KMS-11 (cell line): ENCODE measurements at regions not wholly inside any gene's neighbourhood (a gene's known extent, or its start where the extent isn't known, plus 50 kb on each side); places are given as distances from the start of the nearest gene placed in this dataset.

ENCODE experiments used
- H2AFZ ChIP-seq: fragments of 200-600 bp; sonication (generic); 2 replicates; pipeline ENCODE4 v1.6.1; 2016; ENCODE audit warnings: antibody characterized with exemption, mixed run types, low read depth
- H3K27ac ChIP-seq: fragments of 200-600 bp; sonication (generic); 2 replicates; pipeline ENCODE4 v1.6.1; 2016; ENCODE audit warnings: mild to moderate bottlenecking, mixed run types
- H3K27me3 ChIP-seq: fragments of 200-600 bp; sonication (generic); 2 replicates; pipeline ENCODE4 v1.6.1; 2017; ENCODE audit warnings: mild to moderate bottlenecking, low read depth, mixed run types, moderate library complexity; ENCODE audit not compliant: insufficient read depth
- H3K36me3 ChIP-seq: fragments of 200-600 bp; sonication (generic); 2 replicates; pipeline ENCODE4 v1.6.1; 2017; ENCODE audit warnings: mild to moderate bottlenecking, mixed run types; ENCODE audit not compliant: insufficient read depth
- H3K4me1 ChIP-seq: fragments of 200-600 bp; sonication (generic); 2 replicates; pipeline ENCODE4 v1.6.1; 2016; ENCODE audit warnings: mild to moderate bottlenecking, low read depth, mixed run types; ENCODE audit not compliant: poor library complexity, severe bottlenecking
- H3K4me2 ChIP-seq: fragments of 200-600 bp; sonication (generic); 2 replicates; pipeline ENCODE4 v1.7.0; 2016; ENCODE audit warnings: mild to moderate bottlenecking, mixed run types
- H3K4me3 ChIP-seq: fragments of 200-600 bp; sonication (generic); IDR thresholded peaks from 2 replicates; pipeline ENCODE4 v1.6.1; 2017; ENCODE audit warnings: low read depth, low read length, mixed read lengths; ENCODE audit not compliant: insufficient read depth
- H3K79me2 ChIP-seq: fragments of 200-600 bp; sonication (generic); 2 replicates; pipeline ENCODE4 v1.6.1; 2016; ENCODE audit warnings: low read depth, mixed run types; ENCODE audit not compliant: insufficient read depth
- H3K9ac ChIP-seq: fragments of 200-600 bp; sonication (generic); 2 replicates; pipeline ENCODE4 v1.6.1; 2016; ENCODE audit warnings: mild to moderate bottlenecking, mixed run types
- H4K20me1 ChIP-seq: fragments of 200-600 bp; sonication (generic); 2 replicates; pipeline ENCODE4 v1.6.1; 2016; ENCODE audit warnings: mild to moderate bottlenecking, mixed run types; ENCODE audit not compliant: insufficient read depth
- CTCF ChIP-seq: fragments of 200-600 bp; sonication (generic); conservative IDR thresholded peaks from 2 replicates; pipeline ENCODE4 v1.6.1; 2017; ENCODE audit warnings: low read depth, mild to moderate bottlenecking, antibody characterized with exemption, low read length, moderate library complexity, mixed read lengths

DNA sequence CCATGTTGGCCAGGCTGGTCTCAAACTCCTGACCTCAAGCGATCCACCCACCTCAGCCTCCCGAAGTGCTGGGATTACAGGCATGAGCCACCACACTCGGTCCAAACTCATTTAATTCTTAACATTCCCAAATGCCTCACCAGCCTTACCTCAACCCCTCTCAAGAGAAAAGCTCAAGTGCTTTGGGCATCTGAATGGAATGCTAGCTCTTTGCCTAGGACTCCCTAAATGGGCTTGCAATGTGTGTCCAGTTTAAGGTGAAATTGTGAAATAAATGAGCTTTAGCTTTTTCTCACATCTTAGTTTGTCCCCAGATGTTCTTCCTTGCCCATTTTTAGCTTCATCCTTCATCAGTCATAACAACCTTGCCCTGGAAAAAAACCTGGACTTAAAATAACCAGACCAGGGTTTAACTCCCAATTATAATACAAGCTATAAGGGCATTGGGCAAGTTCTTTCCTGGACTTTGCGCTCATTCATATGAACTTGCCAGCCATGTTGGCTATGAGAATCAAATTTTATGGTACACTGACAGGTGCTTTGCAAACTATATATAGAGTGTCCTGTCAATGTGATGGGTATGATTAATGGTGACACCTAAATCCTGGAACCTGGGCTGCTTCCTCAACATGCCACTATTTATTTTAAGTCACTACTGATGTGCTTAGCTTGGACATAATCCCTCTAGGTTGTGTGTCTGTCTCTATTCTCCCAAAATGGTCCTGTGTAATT lies 95.1 kb upstream of the SERPINE2 start:
- H3K4me1 ChIP-seq, result no peaks in the 10 kb centered on the region
- TF ChIP-seq CTCF, result no peak
- H3K36me3 ChIP-seq, result no peaks in the 10 kb centered on the region
- H3K27ac ChIP-seq, result no peak overlapping the region
- H3K9ac ChIP-seq, result no peak overlapping the region
- no peaks in the 10 kb centered on the region for H3K27me3 ChIP-seq
- no peaks in the 10 kb centered on the region for H4K20me1 ChIP-seq
- H3K79me2 ChIP-seq, result no peaks in the 10 kb centered on the region
- H3K4me3 ChIP-seq, result no peak overlapping the region
- H2AFZ ChIP-seq, result no peak overlapping the region
- H3K4me2 ChIP-seq, result no peak overlapping the region

DNA sequence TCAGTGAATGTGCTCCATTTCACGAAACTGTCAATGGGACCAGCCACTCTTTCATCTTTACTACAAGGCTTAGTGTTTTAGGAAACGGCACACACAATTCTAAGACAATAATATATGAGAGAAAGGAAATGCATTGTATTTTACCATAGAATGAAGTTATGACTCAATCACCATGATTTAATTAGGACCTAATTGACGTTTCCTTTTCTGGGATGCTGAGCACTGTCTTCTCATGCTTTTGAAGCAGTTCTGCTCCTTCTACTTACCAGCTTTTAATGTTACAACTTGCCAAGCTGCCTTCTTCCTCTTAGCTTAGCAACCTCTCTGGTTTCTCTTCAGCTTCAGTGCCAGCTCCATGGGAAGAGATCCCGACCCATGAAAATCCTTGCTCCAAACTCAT lies 94.3 kb upstream of the SERPINE2 start:
- no peak overlapping the region for H3K9ac ChIP-seq
- H4K20me1 ChIP-seq, result no peaks in the 10 kb centered on the region
- H3K27ac ChIP-seq, result no peak overlapping the region

GRCh38 chr2:224127871-224128501 lies 88.9 kb upstream of the SERPINE2 start:
- Histone ChIP-seq H3K4me3 (no peak overlapping the region), H3K36me3 (no peaks in the 10 kb centered on the region), H3K27ac (no peak overlapping the region), H3K4me2 (no peak overlapping the region), H3K9ac (no peak overlapping the region), H3K4me1 (no peaks in the 10 kb centered on the region), H3K27me3 (no peaks in the 10 kb centered on the region), H2AFZ (no peak overlapping the region), H4K20me1 (no peaks in the 10 kb centered on the region), H3K79me2 (no peaks in the 10 kb centered on the region)
- no peak for TF ChIP-seq CTCF

More for the DNA sequence above, 94.3 kb upstream of the SERPINE2 start:
- H3K4me3 ChIP-seq, result no peak overlapping the region
- H3K4me1 ChIP-seq, result no peaks in the 10 kb centered on the region
- no peaks in the 10 kb centered on the region for H3K36me3 ChIP-seq
- H2AFZ ChIP-seq, result no peak overlapping the region
- H3K79me2 ChIP-seq, result no peaks in the 10 kb centered on the region
- TF ChIP-seq CTCF, result no peak
- no peak overlapping the region for H3K4me2 ChIP-seq
- H3K27me3 ChIP-seq, result no peaks in the 10 kb centered on the region

DNA sequence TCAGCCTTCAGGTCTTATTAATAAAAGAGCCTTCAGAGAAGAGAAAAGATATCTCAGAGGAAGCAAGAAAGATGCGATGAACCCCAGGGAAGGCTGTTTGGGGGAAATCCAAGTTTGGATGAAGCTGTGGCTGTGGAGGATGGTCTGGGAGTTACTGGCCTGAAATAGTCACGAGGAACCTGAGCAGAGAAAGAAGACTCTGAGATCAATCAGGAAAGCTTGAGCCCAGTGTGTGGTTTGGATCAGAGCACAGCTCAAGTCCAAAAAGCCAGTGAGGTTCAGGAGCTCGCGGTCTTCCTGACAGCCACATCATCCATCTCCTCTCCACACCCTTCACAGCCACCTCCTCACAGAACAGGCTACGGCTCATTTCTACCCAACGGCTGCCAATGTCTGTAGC lies 87.4 kb upstream of the SERPINE2 start:
- H4K20me1 ChIP-seq, result no peaks in the 10 kb centered on the region
- no peaks in the 10 kb centered on the region for H3K36me3 ChIP-seq
- H3K9ac ChIP-seq, result no peak overlapping the region
- no peak overlapping the region for H3K4me2 ChIP-seq
- H2AFZ ChIP-seq, result no peak overlapping the region
- H3K79me2 ChIP-seq, result no peaks in the 10 kb centered on the region
- H3K27me3 ChIP-seq, result no peaks in the 10 kb centered on the region
- H3K27ac ChIP-seq, result no peak overlapping the region
- no peaks in the 10 kb centered on the region for H3K4me1 ChIP-seq
- TF ChIP-seq CTCF, result no peak
- no peak overlapping the region for H3K4me3 ChIP-seq
